ENCODE measurements at regions not wholly inside any gene's neighbourhood (a gene's known extent, or its start where the extent isn't known, plus 50 kb on each side); places are given as distances from the start of the nearest gene placed in this dataset.

GRCh38 chr5:155316070-155316714, 302.6 kb downstream of the KIF4B start:
- TF ChIP-seq RXRA (IDR thresholded peaks at IDR 0.05; ENCODE audit: insufficient read depth, low read depth, low read length) (no peak), BRCA1 (IDR thresholded peaks at IDR 0.05; ENCODE audit: low read depth, low read length) (no peak), SUZ12 (IDR thresholded peaks at IDR 0.05; ENCODE audit: low read length) (no peak), CTCF (IDR thresholded peaks at IDR 0.05; ENCODE audit: control extremely low read depth in 1 of 3, insufficient read depth in 1 of 3, low read depth in 1 of 3, low read length in 3 of 3) (no peak), KDM1A (IDR thresholded peaks at IDR 0.05; ENCODE audit: borderline replicate concordance, low read length) (no peak), BCL11A (IDR thresholded peaks at IDR 0.05; ENCODE audit: low read depth in 2 of 2, low read length in 2 of 2) (no peak), CBX5 (IDR thresholded peaks at IDR 0.05; ENCODE audit: low read depth, low read length) (no peak), POLR2A (IDR thresholded peaks at IDR 0.05; ENCODE audit: control extremely low read depth in 1 of 2, low read depth in 2 of 2, low read length in 2 of 2) (no peak), EZH2 (IDR thresholded peaks at IDR 0.05; ENCODE audit: low read depth, low read length, severe bottlenecking) (no peak), EP300 (IDR thresholded peaks at IDR 0.05; ENCODE audit: borderline replicate concordance in 1 of 2, low read depth in 2 of 2, low read length in 2 of 2) (no peak), PHF8 (conservative IDR thresholded peaks at IDR 0.05; ENCODE audit: low read depth, low read length) (no peak), POLR2AphosphoS5 (IDR thresholded peaks at IDR 0.05; ENCODE audit: low read depth, low read length) (no peak), CHD2 (IDR thresholded peaks at IDR 0.05; ENCODE audit: low read length) (no peak), MAX (IDR thresholded peaks at IDR 0.05) (no peak)

Data from H1 (cell line).